Hepatocyte (in vitro differentiated cells): ENCODE measurements at regions not wholly inside any gene's neighbourhood (a gene's known extent, or its start where the extent isn't known, plus 50 kb on each side); places are given as distances from the start of the nearest gene placed in this dataset.

Experiments used
- DNase-seq: peaks from one replicate; pipeline ENCODE4 v3.0.0-alpha.2; 2016; ENCODE audit warnings: low spot score
- H2AFZ ChIP-seq: fragments of 200-600 bp; sonication (generic); 2 replicates; pipeline ENCODE4 v1.6.0; 2016; ENCODE audit warnings: antibody characterized with exemption, mild to moderate bottlenecking
- H3K27ac ChIP-seq: fragments of 200-600 bp; sonication (generic); 2 replicates; pipeline ENCODE4 v1.5.1; 2016; ENCODE audit warnings: mild to moderate bottlenecking
- H3K27me3 ChIP-seq: fragments of 200-600 bp; sonication (generic); 2 replicates; pipeline ENCODE4 v1.6.1; 2016
- H3K36me3 ChIP-seq: fragments of 200-600 bp; sonication (generic); replicated peaks from 2 replicates; pipeline ENCODE4 v1.5.1; 2016; ENCODE audit warnings: low read depth; ENCODE audit not compliant: insufficient read depth
- H3K4me1 ChIP-seq: fragments of 200-600 bp; sonication (generic); 2 replicates; pipeline ENCODE4 v1.5.1; 2016; ENCODE audit warnings: mild to moderate bottlenecking, moderate library complexity; ENCODE audit not compliant: insufficient read depth
- H3K4me2 ChIP-seq: fragments of 200-600 bp; sonication (generic); 2 replicates; pipeline ENCODE4 v1.6.0; 2016
- H3K4me3 ChIP-seq: fragments of 200-600 bp; sonication (generic); 2 replicates; pipeline ENCODE4 v1.5.1; 2016; ENCODE audit warnings: mild to moderate bottlenecking
- H3K79me2 ChIP-seq: fragments of 200-600 bp; sonication (generic); 2 replicates; pipeline ENCODE4 v1.6.0; 2017; ENCODE audit warnings: mild to moderate bottlenecking
- H3K9me2 ChIP-seq: fragments of 200-600 bp; sonication (generic); replicated peaks from 2 replicates; pipeline ENCODE4 v1.6.0; 2017; ENCODE audit warnings: mild to moderate bottlenecking; ENCODE audit not compliant: insufficient read depth
- H3K9me3 ChIP-seq: fragments of 200-600 bp; sonication (generic); 2 replicates; pipeline ENCODE4 v1.5.1; 2016; ENCODE audit warnings: low read depth, mild to moderate bottlenecking
- H4K20me1 ChIP-seq: fragments of 200-600 bp; sonication (generic); 2 replicates; pipeline ENCODE4 v1.6.0; 2016; ENCODE audit warnings: mild to moderate bottlenecking; ENCODE audit not compliant: insufficient read depth, poor library complexity, severe bottlenecking
- EZH2 ChIP-seq: fragments of 200-600 bp; sonication (generic); IDR thresholded peaks from 2 replicates; pipeline ENCODE4 v1.6.1; 2016; ENCODE audit warnings: antibody characterized with exemption, mild to moderate bottlenecking, borderline replicate concordance
- EZH2phosphoT487 ChIP-seq: fragments of 200-600 bp; sonication (generic); IDR thresholded peaks from one replicate; pipeline ENCODE4 v1.6.1; 2018; ENCODE audit warnings: antibody characterized with exemption, mild to moderate bottlenecking, low read depth, moderate library complexity; ENCODE audit not compliant: unreplicated experiment, severe bottlenecking
- WGBS: methylation state at CpG from one replicate; pipeline ENCODE4 v1.1.6; 2016; ENCODE audit warnings: low lambda C conversion rate; ENCODE audit errors: missing lambda C conversion rate; 5-methylcytosine and 5-hydroxymethylcytosine counted together
- TF ChIP-seq, protein P1 (sequence below): fragments of 200-600 bp; sonication (generic); IDR thresholded peaks from 2 replicates; pipeline ENCODE4 v1.5.1; 2016; ENCODE audit warnings: antibody characterized with exemption, mild to moderate bottlenecking; ENCODE audit not compliant: poor library complexity

DNA sequence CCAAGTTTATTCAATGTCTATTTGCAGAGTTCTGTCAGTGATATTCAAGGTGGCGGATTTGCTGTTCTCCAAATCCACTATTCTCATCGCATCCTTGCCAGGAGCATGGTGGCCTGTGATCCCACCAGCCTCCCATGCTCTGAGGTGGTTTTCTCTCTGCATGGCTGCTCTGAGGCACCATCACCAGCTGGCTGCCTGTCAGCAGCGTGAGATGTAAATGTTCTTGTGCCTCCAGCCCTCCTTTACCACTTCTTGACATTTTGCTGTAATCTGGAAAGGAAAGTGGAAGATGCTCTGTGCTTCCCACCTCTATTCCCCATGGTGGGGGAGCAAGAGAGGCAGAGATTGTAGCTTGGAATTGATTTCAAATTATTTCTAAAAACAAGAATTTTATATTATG is 293.6 kb upstream of the SLC24A2 start:
- Histone ChIP-seq H3K9me3 (no peaks in the 10 kb centered on the region), H3K9me2 (no peaks in the 10 kb centered on the region), H3K27me3 (no peaks in the 10 kb centered on the region), H3K36me3 (no peaks in the 10 kb centered on the region), H2AFZ (no peak overlapping the region), H3K4me1 (no peaks in the 10 kb centered on the region), H4K20me1 (no peaks in the 10 kb centered on the region), H3K4me2 (no peak overlapping the region), H3K4me3 (no peak overlapping the region), H3K79me2 (no peaks in the 10 kb centered on the region), H3K27ac (no peak overlapping the region)
- WGBS, result 88% methylated on average over 3 of the region's 3 CpGs
- no peak for TF ChIP-seq EZH2phosphoT487
- TF ChIP-seq, protein P1, sequence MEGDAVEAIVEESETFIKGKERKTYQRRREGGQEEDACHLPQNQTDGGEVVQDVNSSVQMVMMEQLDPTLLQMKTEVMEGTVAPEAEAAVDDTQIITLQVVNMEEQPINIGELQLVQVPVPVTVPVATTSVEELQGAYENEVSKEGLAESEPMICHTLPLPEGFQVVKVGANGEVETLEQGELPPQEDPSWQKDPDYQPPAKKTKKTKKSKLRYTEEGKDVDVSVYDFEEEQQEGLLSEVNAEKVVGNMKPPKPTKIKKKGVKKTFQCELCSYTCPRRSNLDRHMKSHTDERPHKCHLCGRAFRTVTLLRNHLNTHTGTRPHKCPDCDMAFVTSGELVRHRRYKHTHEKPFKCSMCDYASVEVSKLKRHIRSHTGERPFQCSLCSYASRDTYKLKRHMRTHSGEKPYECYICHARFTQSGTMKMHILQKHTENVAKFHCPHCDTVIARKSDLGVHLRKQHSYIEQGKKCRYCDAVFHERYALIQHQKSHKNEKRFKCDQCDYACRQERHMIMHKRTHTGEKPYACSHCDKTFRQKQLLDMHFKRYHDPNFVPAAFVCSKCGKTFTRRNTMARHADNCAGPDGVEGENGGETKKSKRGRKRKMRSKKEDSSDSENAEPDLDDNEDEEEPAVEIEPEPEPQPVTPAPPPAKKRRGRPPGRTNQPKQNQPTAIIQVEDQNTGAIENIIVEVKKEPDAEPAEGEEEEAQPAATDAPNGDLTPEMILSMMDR, result no peak
- no peak for TF ChIP-seq EZH2
- DNase-seq, result no peak

DNA sequence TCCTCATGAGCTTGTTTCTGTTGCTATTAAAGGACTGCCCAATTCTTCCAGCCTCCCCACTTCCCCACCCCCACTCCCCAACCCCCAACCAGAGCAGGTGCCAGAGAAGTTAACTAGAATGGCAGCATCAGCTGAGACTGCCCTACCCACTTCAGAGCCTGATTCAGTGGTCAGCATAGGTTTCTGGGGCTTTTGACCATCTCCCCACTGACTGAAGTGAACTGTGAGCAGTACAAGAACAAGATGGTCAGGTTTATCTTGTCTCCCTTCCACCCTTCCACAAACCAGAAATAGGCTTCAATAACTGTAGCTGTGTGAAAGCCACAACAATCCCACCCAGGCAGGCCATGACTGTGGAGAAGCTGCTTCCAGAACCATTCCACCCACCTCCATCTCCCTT is 289.4 kb upstream of the SLC24A2 start:
- no peak for DNase-seq
- H3K4me1 ChIP-seq, result no peaks in the 10 kb centered on the region
- no peaks in the 10 kb centered on the region for H4K20me1 ChIP-seq
- no peak overlapping the region for H3K4me3 ChIP-seq
- no peaks in the 10 kb centered on the region for H3K9me3 ChIP-seq
- H3K36me3 ChIP-seq, result no peaks in the 10 kb centered on the region
- no peak overlapping the region for H2AFZ ChIP-seq
- no peaks in the 10 kb centered on the region for H3K27me3 ChIP-seq
- H3K9me2 ChIP-seq, result no peaks in the 10 kb centered on the region
- no peak overlapping the region for H3K27ac ChIP-seq
- no peak for TF ChIP-seq EZH2
- TF ChIP-seq, protein P1, result no peak
- TF ChIP-seq EZH2phosphoT487, result no peak
- H3K4me2 ChIP-seq, result no peak overlapping the region
- no peaks in the 10 kb centered on the region for H3K79me2 ChIP-seq

DNA sequence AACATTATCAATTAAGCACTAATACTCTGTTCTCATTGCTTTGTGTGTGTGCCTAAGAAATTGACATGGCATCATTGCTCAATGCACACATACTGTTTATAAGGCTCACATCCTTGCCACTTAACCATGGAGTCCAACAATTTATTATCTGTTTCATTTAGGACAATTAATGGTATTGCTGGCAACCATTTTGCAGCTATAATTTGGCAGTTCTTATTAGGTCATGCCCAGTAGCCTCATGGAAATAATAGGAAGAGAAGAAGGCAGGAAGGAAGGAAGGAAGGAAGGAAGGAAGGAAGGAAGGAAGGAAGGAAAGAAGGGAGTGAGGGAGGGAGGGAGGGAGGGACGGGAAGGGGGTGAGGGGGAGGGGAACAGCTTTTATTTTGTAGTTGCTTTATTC is 285.5 kb upstream of the SLC24A2 start:
- Histone ChIP-seq H2AFZ (no peak overlapping the region), H3K27ac (no peak overlapping the region), H3K4me1 (no peaks in the 10 kb centered on the region), H3K36me3 (no peaks in the 10 kb centered on the region), H4K20me1 (no peaks in the 10 kb centered on the region), H3K79me2 (no peaks in the 10 kb centered on the region), H3K9me3 (no peaks in the 10 kb centered on the region), H3K27me3 (no peaks in the 10 kb centered on the region), H3K4me2 (no peak overlapping the region), H3K4me3 (no peak overlapping the region), H3K9me2 (no peaks in the 10 kb centered on the region)
- TF ChIP-seq EZH2phosphoT487, result no peak
- no peak for TF ChIP-seq EZH2
- TF ChIP-seq, protein P1, result no peak
- no CpG with 5 or more reads among the region's 1 CpG for WGBS
- no peak for DNase-seq

DNA sequence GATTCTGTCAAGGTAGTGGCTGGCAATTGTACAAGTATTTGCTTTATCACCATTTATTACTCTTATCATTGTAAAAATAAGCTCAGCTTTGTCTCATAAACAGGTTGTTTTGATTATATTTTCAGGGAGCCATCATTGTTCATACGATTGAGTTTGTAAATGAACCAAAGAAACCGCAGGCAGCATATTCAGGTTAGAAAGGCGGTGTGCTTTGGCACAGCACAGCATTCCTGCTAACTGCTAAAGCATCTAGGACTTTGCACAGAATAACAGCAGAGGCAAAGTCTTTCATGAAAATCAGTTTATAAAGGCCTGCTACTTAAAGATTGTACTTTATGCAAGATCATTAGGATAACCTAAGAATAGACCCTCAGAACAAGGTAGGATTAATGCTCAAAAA is 281.5 kb upstream of the SLC24A2 start:
- TF ChIP-seq EZH2phosphoT487 (no peak), EZH2 (no peak)
- TF ChIP-seq, protein P1, result no peak
- no peaks in the 10 kb centered on the region for H3K9me2 ChIP-seq
- no peaks in the 10 kb centered on the region for H3K36me3 ChIP-seq
- no peak overlapping the region for H2AFZ ChIP-seq
- no peaks in the 10 kb centered on the region for H3K4me1 ChIP-seq
- no peaks in the 10 kb centered on the region for H3K27me3 ChIP-seq
- no peak overlapping the region for H3K27ac ChIP-seq
- no peak overlapping the region for H3K4me2 ChIP-seq
- 69% methylated on average over 3 of the region's 3 CpGs for WGBS
- no peaks in the 10 kb centered on the region for H3K79me2 ChIP-seq
- no peak for DNase-seq
- no peak overlapping the region for H3K4me3 ChIP-seq
- H3K9me3 ChIP-seq, result no peaks in the 10 kb centered on the region
- H4K20me1 ChIP-seq, result no peaks in the 10 kb centered on the region
